ENCODE measurements at regions not wholly inside any gene's neighbourhood (a gene's known extent, or its start where the extent isn't known, plus 50 kb on each side); places are given as distances from the start of the nearest gene placed in this dataset.

DNA sequence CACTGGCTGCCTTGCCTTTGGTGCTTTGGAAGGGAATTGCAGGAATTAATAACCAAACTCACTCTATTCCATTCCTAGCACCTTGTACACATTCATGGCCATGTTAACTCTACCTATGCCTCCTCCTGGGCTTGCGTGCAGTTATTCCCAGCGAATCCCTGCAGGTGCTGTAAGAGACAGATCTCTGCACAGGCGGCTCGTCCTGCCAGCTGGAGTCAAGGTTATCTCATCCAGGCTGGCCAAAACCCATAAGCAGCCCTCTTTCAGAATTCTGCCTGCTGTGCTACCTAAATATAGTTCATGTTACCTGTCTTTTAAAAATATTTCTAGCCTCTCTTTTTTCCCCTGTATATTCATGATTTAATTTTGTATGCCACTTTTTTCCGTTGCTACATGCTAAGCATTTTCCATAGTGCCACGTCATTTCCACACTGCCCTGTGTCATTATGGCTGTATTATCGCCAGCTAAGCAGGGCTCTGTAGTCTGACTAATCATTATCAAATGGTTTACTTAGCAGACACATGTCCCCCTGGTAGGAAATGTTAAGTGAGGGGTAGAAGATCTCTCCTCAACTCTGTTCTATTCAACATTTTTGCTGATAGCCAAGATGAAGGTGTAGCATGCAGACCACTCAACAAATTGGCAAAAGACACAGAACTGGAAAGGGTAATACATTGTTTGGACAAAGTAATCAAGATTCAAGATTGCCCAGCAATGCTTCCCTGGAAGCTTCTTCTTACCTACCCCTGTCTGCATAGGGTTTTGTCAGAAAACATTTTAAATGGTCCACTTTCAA is 79.7 kb upstream of the TAF1B start:
- no TSS peak for BruUV-seq (replicated peaks)
- no peaks in the 10 kb centered on the region for H3K27me3 ChIP-seq (ENCODE audit: insufficient read depth, low read length)
- intact Hi-C loops (cut with micrococcal nuclease), result no loop called here
- POLR2A ChIA-PET, result no interaction called here
- H3K4me1 ChIP-seq (ENCODE audit: control insufficient read depth in 1 of 2, insufficient read depth in 2 of 2, low read length in 2 of 2), result no peaks in the 10 kb centered on the region; a peak in 1 of 4 replicates
- no peak overlapping the region for H3K27ac ChIP-seq (ENCODE audit: low read depth, low read length)
- no peak overlapping the region for H3K4me3 ChIP-seq (replicated peaks in 1 of 2; ENCODE audit: low read depth in 1 of 2, low read length in 2 of 2)
- no peak for ATAC-seq
- H3K79me2 ChIP-seq (ENCODE audit: insufficient read depth, low read length), result no peaks in the 10 kb centered on the region
- no peak overlapping the region for H3K4me2 ChIP-seq (ENCODE audit: low read length)
- H3K9ac ChIP-seq (ENCODE audit: low read length), result no peak overlapping the region
- no peaks in the 10 kb centered on the region for H3K36me3 ChIP-seq (ENCODE audit: control insufficient read depth in 1 of 2, insufficient read depth in 2 of 2, low read length in 2 of 2)
- H3K9me2 ChIP-seq (ENCODE audit: insufficient read depth), result no peaks in the 10 kb centered on the region
- DNase-seq (ENCODE audit: low read depth, low spot score), result no peak
- TF ChIP-seq EGR1 (IDR thresholded peaks at IDR 0.05; ENCODE audit: low read depth) (no peak), SP1 (IDR thresholded peaks at IDR 0.05; ENCODE audit: low read depth) (no peak), POLR2AphosphoS5 (IDR thresholded peaks at IDR 0.05; ENCODE audit: low read depth, low read length) (no peak), EZH2phosphoT487 (IDR thresholded peaks at IDR 0.05; ENCODE audit: borderline replicate concordance) (no peak), ZFX (IDR thresholded peaks at IDR 0.05) (no peak), SRF (IDR thresholded peaks at IDR 0.05; ENCODE audit: low read depth) (no peak), EZH2 (IDR thresholded peaks at IDR 0.05) (no peak), POLR2A (IDR thresholded peaks at IDR 0.05; ENCODE audit: borderline replicate concordance, extremely low read depth, insufficient read depth, insufficient read length) (no peak), ZNF274 (IDR thresholded peaks at IDR 0.05; ENCODE audit: low read depth, low read length) (no peak)
- TF ChIP-seq, protein P1, sequence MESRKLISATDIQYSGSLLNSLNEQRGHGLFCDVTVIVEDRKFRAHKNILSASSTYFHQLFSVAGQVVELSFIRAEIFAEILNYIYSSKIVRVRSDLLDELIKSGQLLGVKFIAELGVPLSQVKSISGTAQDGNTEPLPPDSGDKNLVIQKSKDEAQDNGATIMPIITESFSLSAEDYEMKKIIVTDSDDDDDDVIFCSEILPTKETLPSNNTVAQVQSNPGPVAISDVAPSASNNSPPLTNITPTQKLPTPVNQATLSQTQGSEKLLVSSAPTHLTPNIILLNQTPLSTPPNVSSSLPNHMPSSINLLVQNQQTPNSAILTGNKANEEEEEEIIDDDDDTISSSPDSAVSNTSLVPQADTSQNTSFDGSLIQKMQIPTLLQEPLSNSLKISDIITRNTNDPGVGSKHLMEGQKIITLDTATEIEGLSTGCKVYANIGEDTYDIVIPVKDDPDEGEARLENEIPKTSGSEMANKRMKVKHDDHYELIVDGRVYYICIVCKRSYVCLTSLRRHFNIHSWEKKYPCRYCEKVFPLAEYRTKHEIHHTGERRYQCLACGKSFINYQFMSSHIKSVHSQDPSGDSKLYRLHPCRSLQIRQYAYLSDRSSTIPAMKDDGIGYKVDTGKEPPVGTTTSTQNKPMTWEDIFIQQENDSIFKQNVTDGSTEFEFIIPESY (IDR thresholded peaks at IDR 0.05; ENCODE audit: extremely low read depth, insufficient replicate concordance, low read length), result no peak
- TF ChIP-seq, protein P2, sequence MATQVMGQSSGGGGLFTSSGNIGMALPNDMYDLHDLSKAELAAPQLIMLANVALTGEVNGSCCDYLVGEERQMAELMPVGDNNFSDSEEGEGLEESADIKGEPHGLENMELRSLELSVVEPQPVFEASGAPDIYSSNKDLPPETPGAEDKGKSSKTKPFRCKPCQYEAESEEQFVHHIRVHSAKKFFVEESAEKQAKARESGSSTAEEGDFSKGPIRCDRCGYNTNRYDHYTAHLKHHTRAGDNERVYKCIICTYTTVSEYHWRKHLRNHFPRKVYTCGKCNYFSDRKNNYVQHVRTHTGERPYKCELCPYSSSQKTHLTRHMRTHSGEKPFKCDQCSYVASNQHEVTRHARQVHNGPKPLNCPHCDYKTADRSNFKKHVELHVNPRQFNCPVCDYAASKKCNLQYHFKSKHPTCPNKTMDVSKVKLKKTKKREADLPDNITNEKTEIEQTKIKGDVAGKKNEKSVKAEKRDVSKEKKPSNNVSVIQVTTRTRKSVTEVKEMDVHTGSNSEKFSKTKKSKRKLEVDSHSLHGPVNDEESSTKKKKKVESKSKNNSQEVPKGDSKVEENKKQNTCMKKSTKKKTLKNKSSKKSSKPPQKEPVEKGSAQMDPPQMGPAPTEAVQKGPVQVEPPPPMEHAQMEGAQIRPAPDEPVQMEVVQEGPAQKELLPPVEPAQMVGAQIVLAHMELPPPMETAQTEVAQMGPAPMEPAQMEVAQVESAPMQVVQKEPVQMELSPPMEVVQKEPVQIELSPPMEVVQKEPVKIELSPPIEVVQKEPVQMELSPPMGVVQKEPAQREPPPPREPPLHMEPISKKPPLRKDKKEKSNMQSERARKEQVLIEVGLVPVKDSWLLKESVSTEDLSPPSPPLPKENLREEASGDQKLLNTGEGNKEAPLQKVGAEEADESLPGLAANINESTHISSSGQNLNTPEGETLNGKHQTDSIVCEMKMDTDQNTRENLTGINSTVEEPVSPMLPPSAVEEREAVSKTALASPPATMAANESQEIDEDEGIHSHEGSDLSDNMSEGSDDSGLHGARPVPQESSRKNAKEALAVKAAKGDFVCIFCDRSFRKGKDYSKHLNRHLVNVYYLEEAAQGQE (IDR thresholded peaks at IDR 0.05; ENCODE audit: low read depth), result no peak
- TF ChIP-seq, protein P3, sequence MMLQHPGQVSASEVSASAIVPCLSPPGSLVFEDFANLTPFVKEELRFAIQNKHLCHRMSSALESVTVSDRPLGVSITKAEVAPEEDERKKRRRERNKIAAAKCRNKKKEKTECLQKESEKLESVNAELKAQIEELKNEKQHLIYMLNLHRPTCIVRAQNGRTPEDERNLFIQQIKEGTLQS (IDR thresholded peaks at IDR 0.05), result no peak
- H3K9me3 ChIP-seq (ENCODE audit: control insufficient read depth in 1 of 2, insufficient read depth in 1 of 2, low read depth in 1 of 2, low read length in 2 of 2), result no peaks in the 10 kb centered on the region
- no peak overlapping the region for H2AFZ ChIP-seq (ENCODE audit: low read depth, low read length, poor library complexity, severe bottlenecking)
- CTCF ChIA-PET, result no interaction called here
- RAD21 ChIA-PET (ENCODE audit: low non-redundant PET in 1 of 2, low total read pairs in 2 of 2, uncharacterized antibody in 2 of 2, unreplicated experiment in 2 of 2), result no interaction called here
- no peaks in the 10 kb centered on the region for H4K20me1 ChIP-seq (ENCODE audit: insufficient read depth)

Data from HCT116 (cell line).